BJ (cell line): ENCODE measurements at regions not wholly inside any gene's neighbourhood (a gene's known extent, or its start where the extent isn't known, plus 50 kb on each side); places are given as distances from the start of the nearest gene placed in this dataset.

Experiments used
- CTCF ChIA-PET: fragments of 350-600 bp; formaldehyde crosslinking; extraction: SDS; loops from one replicate; lab custom pipeline; 2021; ENCODE audit warnings: antibody characterized with exemption, inconsistent platforms; lab: Yijun Ruan, JAX
- POLR2A ChIA-PET: fragments of 300-600 bp; sonication (Branson Sonifier 250); formaldehyde crosslinking; extraction: SDS; loops from one replicate; lab custom pipeline; 2021; ENCODE audit warnings: antibody characterized with exemption; lab: Charles Lee
- DNase-seq: peaks from one replicate; pipeline ENCODE4 v3.0.0-alpha.2; 2011; ENCODE audit warnings: low read depth
- H3K27me3 ChIP-seq: 2 replicates; pipeline ENCODE4 v1.6.0; 2011; ENCODE audit warnings: low read length; ENCODE audit not compliant: control insufficient read depth, insufficient read depth
- H3K36me3 ChIP-seq: 2 replicates; pipeline ENCODE4 v1.5.1; 2011; ENCODE audit warnings: low read length; ENCODE audit not compliant: control insufficient read depth, insufficient read depth
- H3K4me3 ChIP-seq: 2 replicates; pipeline ENCODE4 v1.5.1; 2011; ENCODE audit warnings: low read depth, mild to moderate bottlenecking, control low read depth, low read length
- TF ChIP-seq, protein P1 (sequence below): IDR thresholded peaks from 2 replicates; pipeline ENCODE4 v1.5.1; 2011; ENCODE audit warnings: low read depth, mild to moderate bottlenecking, control low read depth, inconsistent platforms, low read length, moderate library complexity; ENCODE audit not compliant: insufficient read depth

DNA sequence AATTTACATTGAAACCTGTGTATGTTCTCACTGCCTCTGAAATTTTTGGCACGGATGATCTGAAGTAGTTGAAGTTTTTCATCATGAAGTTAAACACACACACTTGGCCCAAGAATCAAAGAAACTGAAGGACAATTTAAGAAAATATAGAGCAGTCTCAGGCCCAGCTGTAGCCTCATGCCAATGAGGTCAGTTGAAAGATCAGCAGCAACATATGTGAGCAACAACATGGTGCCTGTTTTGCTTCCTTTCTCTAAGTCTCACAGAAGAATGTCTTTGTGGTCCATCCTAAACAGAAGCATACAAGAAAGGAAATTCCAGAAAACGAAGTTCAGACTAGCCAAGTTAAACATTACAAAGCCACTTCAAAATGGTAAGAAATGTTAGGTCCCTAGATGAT is 1737.2 kb downstream of the MAT2B start:
- CTCF ChIA-PET: no interaction called here
- no peak for DNase-seq

DNA sequence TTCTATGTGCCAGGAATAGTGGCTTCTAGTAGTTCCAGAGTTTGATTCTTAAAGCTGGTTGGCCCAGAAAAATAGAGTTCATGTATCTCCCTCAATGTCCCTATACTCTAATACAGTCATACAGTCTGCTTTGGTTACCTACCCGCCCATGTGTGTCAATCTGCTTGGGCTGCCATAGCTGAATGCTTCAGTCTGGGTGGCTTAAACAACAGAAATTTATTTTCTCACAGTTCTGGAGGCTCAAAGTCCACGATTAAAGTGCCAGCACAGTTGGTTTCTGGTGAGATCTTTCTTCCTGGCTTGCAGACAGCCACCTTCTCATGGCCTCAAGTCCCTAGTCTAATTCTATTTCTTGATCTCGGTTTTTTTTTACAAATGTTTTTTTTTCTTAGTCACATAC is 1739.0 kb downstream of the MAT2B start:
- Histone ChIP-seq H3K4me3 (no peak overlapping the region), H3K27me3 (no peaks in the 10 kb centered on the region), H3K36me3 (no peaks in the 10 kb centered on the region)
- CTCF ChIA-PET: no interaction called here
- DNase-seq: no peak
- POLR2A ChIA-PET: no interaction called here
- TF ChIP-seq, protein P1, sequence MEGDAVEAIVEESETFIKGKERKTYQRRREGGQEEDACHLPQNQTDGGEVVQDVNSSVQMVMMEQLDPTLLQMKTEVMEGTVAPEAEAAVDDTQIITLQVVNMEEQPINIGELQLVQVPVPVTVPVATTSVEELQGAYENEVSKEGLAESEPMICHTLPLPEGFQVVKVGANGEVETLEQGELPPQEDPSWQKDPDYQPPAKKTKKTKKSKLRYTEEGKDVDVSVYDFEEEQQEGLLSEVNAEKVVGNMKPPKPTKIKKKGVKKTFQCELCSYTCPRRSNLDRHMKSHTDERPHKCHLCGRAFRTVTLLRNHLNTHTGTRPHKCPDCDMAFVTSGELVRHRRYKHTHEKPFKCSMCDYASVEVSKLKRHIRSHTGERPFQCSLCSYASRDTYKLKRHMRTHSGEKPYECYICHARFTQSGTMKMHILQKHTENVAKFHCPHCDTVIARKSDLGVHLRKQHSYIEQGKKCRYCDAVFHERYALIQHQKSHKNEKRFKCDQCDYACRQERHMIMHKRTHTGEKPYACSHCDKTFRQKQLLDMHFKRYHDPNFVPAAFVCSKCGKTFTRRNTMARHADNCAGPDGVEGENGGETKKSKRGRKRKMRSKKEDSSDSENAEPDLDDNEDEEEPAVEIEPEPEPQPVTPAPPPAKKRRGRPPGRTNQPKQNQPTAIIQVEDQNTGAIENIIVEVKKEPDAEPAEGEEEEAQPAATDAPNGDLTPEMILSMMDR: no peak

More for the DNA sequence above, 1737.2 kb downstream of the MAT2B start:
- TF ChIP-seq, protein P1: no peak
- Histone ChIP-seq H3K36me3 (no peaks in the 10 kb centered on the region), H3K4me3 (no peak overlapping the region), H3K27me3 (no peaks in the 10 kb centered on the region)
- POLR2A ChIA-PET: no interaction called here

DNA sequence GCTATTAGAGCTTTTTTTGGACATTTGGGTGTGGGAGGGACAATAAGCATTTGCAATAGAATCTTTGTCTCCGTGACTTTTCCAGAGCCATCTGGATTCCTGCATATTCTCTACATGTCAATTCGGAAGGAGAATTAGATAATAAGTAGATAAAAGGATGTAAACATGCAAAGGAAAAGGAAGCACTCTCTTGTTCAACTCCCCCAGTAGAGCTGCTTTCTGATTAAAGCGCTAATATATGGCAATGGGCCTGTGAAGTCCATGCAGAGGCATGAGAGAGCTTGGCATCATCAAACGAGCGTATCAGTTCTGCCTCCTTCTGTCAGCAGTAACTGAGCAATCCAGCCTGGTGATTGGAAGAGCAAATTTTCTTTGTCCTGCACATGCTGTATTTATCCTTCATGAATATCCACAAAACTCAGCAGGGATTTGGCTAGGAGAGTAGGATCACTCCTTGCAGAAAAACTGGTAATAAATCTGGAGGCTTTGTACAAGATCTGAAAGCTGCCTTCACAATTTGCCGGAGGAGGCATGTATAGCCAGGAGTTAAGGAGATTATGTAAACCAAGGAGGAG is 1752.9 kb downstream of the MAT2B start:
- ChIA-PET CTCF (no interaction called here), POLR2A (no interaction called here)
- H3K27me3 ChIP-seq: no peaks in the 10 kb centered on the region
- no peak for DNase-seq
- H3K36me3 ChIP-seq: no peaks in the 10 kb centered on the region
- H3K4me3 ChIP-seq: no peak overlapping the region
- TF ChIP-seq, protein P1: no peak

DNA sequence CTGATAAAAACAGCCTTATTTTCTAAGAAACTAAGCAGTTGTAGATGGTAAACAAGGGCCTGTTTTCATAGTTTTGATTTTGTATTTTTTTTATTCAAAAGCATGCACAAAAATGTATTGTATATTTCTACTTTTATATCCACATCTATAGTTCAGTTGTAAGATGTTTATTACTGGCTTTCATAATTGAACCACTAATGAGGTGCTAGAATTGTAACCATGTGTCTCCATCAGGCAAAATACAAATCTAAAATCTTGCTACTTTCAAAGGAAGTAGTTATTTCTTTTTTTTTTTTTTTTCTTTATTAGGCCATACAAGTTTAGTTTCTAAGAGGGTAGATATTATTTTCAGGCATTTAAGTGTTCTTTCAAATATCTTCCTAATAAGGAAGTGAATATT is 1755.0 kb downstream of the MAT2B start:
- POLR2A ChIA-PET: no interaction called here
- CTCF ChIA-PET: no interaction called here
- TF ChIP-seq, protein P1: no peak

DNA sequence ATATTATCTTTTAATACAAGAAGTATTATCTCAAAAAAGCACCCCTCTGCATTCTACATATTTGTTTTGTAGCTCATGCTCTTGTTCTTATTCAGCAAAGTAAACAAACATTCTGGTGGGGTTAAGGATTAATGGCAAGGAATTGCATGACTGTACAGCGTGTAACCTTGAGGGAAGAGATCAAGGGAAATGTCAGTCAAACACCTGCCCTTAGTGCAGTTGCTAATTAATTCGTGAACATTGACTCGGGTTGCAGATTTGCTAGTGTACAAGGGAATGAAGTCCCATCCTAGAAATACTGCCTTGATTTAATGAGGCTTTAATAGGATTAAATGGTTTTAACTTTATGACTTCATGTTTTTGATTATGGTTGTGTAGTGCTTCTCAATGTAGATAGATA is 1758.1 kb downstream of the MAT2B start:
- TF ChIP-seq, protein P1: no peak
- DNase-seq: no peak
- Histone ChIP-seq H3K36me3 (no peaks in the 10 kb centered on the region), H3K27me3 (no peaks in the 10 kb centered on the region), H3K4me3 (no peak overlapping the region)
- ChIA-PET POLR2A (no interaction called here), CTCF (no interaction called here)

More for the DNA sequence above, 1755.0 kb downstream of the MAT2B start:
- Histone ChIP-seq H3K4me3 (no peak overlapping the region), H3K36me3 (no peaks in the 10 kb centered on the region), H3K27me3 (no peaks in the 10 kb centered on the region)
- no peak for DNase-seq
